ENCODE measurements at regions not wholly inside any gene's neighbourhood (a gene's known extent, or its start where the extent isn't known, plus 50 kb on each side); places are given as distances from the start of the nearest gene placed in this dataset.

GRCh38 chr3:67979342-67979741 is 324.9 kb upstream of the SUCLG2 start:
- TF ChIP-seq, protein P1, sequence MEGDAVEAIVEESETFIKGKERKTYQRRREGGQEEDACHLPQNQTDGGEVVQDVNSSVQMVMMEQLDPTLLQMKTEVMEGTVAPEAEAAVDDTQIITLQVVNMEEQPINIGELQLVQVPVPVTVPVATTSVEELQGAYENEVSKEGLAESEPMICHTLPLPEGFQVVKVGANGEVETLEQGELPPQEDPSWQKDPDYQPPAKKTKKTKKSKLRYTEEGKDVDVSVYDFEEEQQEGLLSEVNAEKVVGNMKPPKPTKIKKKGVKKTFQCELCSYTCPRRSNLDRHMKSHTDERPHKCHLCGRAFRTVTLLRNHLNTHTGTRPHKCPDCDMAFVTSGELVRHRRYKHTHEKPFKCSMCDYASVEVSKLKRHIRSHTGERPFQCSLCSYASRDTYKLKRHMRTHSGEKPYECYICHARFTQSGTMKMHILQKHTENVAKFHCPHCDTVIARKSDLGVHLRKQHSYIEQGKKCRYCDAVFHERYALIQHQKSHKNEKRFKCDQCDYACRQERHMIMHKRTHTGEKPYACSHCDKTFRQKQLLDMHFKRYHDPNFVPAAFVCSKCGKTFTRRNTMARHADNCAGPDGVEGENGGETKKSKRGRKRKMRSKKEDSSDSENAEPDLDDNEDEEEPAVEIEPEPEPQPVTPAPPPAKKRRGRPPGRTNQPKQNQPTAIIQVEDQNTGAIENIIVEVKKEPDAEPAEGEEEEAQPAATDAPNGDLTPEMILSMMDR (IDR thresholded peaks at IDR 0.05; ENCODE audit: low read depth, low read length), result no peak
- H3K4me3 ChIP-seq (ENCODE audit: low read depth, low read length), result no peak overlapping the region

GRCh38 chr3:67977762-67978161 is 323.4 kb upstream of the SUCLG2 start:
- H3K4me3 ChIP-seq (ENCODE audit: low read depth, low read length), result no peak overlapping the region
- TF ChIP-seq, protein P1 (IDR thresholded peaks at IDR 0.05; ENCODE audit: low read depth, low read length), result no peak

GRCh38 chr3:67976663-67977062 is 322.3 kb upstream of the SUCLG2 start:
- TF ChIP-seq, protein P1 (IDR thresholded peaks at IDR 0.05; ENCODE audit: low read depth, low read length), result no peak
- no peak overlapping the region for H3K4me3 ChIP-seq (ENCODE audit: low read depth, low read length)

- TF ChIP-seq, protein P1 (IDR thresholded peaks at IDR 0.05; ENCODE audit: low read depth, low read length), result no peak
- no peak overlapping the region for H3K4me3 ChIP-seq (ENCODE audit: low read depth, low read length)
Measured at GRCh38 chr3:67964596-67964995, 310.2 kb upstream of the SUCLG2 start.

- TF ChIP-seq, protein P1 (IDR thresholded peaks at IDR 0.05; ENCODE audit: low read depth, low read length), result no peak
- H3K4me3 ChIP-seq (ENCODE audit: low read depth, low read length), result no peak overlapping the region
Measured at GRCh38 chr3:67957268-67957667, 302.9 kb upstream of the SUCLG2 start.

GRCh38 chr3:67947808-67948508 is 293.5 kb upstream of the SUCLG2 start:
- H3K4me3 ChIP-seq (ENCODE audit: low read depth, low read length), result no peak overlapping the region
- TF ChIP-seq, protein P1 (IDR thresholded peaks at IDR 0.05; ENCODE audit: low read depth, low read length), result no peak

- TF ChIP-seq, protein P1 (IDR thresholded peaks at IDR 0.05; ENCODE audit: low read depth, low read length), result no peak
- H3K4me3 ChIP-seq (ENCODE audit: low read depth, low read length), result no peak overlapping the region
Measured at GRCh38 chr3:67946436-67946835, 292.0 kb upstream of the SUCLG2 start.
